Lung (tissue), 11 donors: ENCODE measurements at regions not wholly inside any gene's neighbourhood (a gene's known extent, or its start where the extent isn't known, plus 50 kb on each side); places are given as distances from the start of the nearest gene placed in this dataset.

Experiments used
- ATAC-seq: fragments of 200-7000 bp; cut with Tn5 transposase; one replicate; pipeline ENCODE4 v1.9.1; 2020; ENCODE audit warnings: moderate number of reproducible peaks; ENCODE audit not compliant: insufficient read depth, low FRiP score
- DNase-seq, 3 donors: peaks; one replicate each; pipeline ENCODE4 v3.0.0-alpha.2; 2013 to 2017
- H3K27ac ChIP-seq, 2 donors: one replicate each; pipeline ENCODE4 v1.5.1; 2013; ENCODE audit warnings: mild to moderate bottlenecking in 2 of 2, moderate library complexity in 2 of 2, control low read depth in 1 of 2, inconsistent platforms in 1 of 2, low read depth in 1 of 2, low read length in 1 of 2
- H3K27me3 ChIP-seq, 3 donors: one replicate each; pipeline ENCODE4 v1.5.1; 2013; ENCODE audit warnings: low read length in 2 of 3; ENCODE audit not compliant: control insufficient read depth in 3 of 3, insufficient read depth in 3 of 3
- H3K36me3 ChIP-seq, 4 donors: one replicate each; pipeline ENCODE4 v1.5.1; 2013; ENCODE audit warnings: low read length in 4 of 4, mild to moderate bottlenecking in 1 of 4, moderate library complexity in 1 of 4; ENCODE audit not compliant: control insufficient read depth in 4 of 4, insufficient read depth in 4 of 4
- H3K4me1 ChIP-seq, 5 donors: one replicate each; pipeline ENCODE4 v1.5.1; 2013; ENCODE audit warnings: low read length in 5 of 5, mild to moderate bottlenecking in 2 of 5, moderate library complexity in 1 of 5; ENCODE audit not compliant: control insufficient read depth in 5 of 5, insufficient read depth in 5 of 5
- H3K4me3 ChIP-seq: one replicate; pipeline ENCODE4 v1.5.1; 2013; ENCODE audit warnings: mild to moderate bottlenecking, control low read depth, moderate library complexity
- H3K9ac ChIP-seq, 2 donors: one replicate each; pipeline ENCODE4 v1.5.1; 2013; ENCODE audit warnings: low read length in 2 of 2, control low read depth in 1 of 2; ENCODE audit not compliant: insufficient read depth in 1 of 2
- H3K9me3 ChIP-seq, 4 donors: one replicate each; pipeline ENCODE4 v1.5.1; 2013; ENCODE audit warnings: low read length in 3 of 4, mild to moderate bottlenecking in 1 of 4, moderate library complexity in 1 of 4; ENCODE audit not compliant: control insufficient read depth in 4 of 4, insufficient read depth in 3 of 4
- CTCF ChIP-seq: IDR thresholded peaks from 2 replicates; pipeline ENCODE4 v1.5.1; 2012; ENCODE audit warnings: mild to moderate bottlenecking; ENCODE audit errors: control extremely low read depth, extremely low read depth
- WGBS, 2 donors: extraction: QIAGEN DNeasy Blood & Tissue Kit; methylation state at CpG; one replicate each; pipeline ENCODE4 v1.1.7; 2013; 5-methylcytosine and 5-hydroxymethylcytosine counted together
- donor health status: control.
- donor health status: control.
- donor health status: Bipolar disorder and iron deficiency.
- donor health status: healthy.
- donor health status: DM: yes; HTN: yes; CAD: no.

DNA sequence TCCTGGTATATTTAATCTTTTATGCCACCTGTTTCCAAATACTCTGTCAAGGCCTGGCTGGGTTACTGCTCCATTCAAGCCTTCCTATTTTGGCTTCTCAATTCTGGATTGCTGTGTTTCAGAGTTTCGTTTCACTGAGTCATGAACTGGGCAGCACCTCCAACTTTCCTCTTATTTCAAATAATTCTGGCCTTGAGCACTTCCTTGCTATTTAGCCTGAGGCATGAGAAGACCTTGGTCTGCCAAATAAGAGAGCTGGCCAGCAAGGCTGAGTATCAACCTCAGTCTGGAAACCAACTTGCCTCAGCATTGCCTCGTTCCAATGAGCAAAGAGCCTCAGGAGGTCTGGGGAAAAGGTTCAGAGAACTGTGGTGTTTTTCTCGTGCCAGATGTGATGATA, 66.6 kb downstream of the TNFAIP3 start:
- DNase-seq, result no peak
- peak; percentile 72 for ATAC-seq
- Histone ChIP-seq H3K9ac (no peak overlapping the region), H3K9me3 (no peaks in the 10 kb centered on the region), H3K4me3 (no peak overlapping the region), H3K36me3 (no peaks in the 10 kb centered on the region), H3K27me3 (no peaks in the 10 kb centered on the region), H3K27ac (no peak overlapping the region), H3K4me1 (peaks cover 0 to 2% (median 0%) of the 10 kb centered on the region in 5 donors)
- TF ChIP-seq CTCF, result no peak
- 69 to 88% methylated on average over 3 of the region's 3 CpGs for WGBS, 2 donors

DNA sequence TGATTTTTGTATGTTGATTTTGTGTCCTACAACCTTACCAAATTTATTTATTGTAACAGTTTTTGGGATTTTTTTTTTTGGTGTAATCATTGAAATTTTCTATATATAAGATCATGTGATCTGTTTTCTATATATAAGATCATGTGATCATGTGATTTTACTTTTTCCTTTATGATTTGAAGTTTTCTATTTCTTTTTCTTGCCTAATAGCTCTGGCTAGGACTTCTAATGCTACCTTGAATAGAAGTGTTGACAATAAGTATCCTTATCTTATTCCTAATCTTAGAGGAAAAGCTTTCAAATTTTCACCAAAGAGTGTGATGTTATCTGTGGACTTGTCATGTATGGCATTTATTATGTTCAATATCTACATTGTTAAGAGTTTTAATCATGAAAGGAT, 69.7 kb downstream of the TNFAIP3 start:
- H3K9me3 ChIP-seq, result no peaks in the 10 kb centered on the region
- TF ChIP-seq CTCF, result no peak
- DNase-seq (no peak), ATAC-seq (no peak)
- H3K27me3 ChIP-seq, result no peaks in the 10 kb centered on the region
- H3K4me1 ChIP-seq, result no peaks in the 10 kb centered on the region
- H3K27ac ChIP-seq, result no peak overlapping the region
- no peaks in the 10 kb centered on the region for H3K36me3 ChIP-seq
- H3K9ac ChIP-seq, result no peak overlapping the region
- no peak overlapping the region for H3K4me3 ChIP-seq

DNA sequence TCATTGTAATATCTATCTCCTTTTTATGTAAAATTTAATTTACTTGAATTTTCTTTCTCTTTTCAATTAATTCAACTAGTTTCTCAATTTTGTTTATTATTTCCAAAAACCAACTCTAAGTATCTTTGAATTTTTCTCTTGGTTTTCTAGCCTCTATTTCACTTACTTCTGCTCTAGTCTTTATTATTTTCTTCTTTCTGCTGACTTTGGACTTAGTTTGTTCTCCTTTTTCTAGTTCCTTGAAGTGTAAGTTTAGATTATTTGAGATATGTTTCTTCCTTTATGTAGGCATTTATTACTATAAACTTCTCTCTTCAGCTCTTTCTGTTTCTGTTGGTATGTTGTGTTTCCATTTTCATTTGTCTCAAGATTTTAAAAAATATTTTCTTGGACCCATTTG, 70.8 kb downstream of the TNFAIP3 start:
- Histone ChIP-seq H3K27me3 (no peaks in the 10 kb centered on the region), H3K27ac (no peak overlapping the region), H3K4me3 (no peak overlapping the region), H3K36me3 (no peaks in the 10 kb centered on the region), H3K4me1 (no peaks in the 10 kb centered on the region), H3K9me3 (no peaks in the 10 kb centered on the region), H3K9ac (no peak overlapping the region)
- no peak for ATAC-seq
- TF ChIP-seq CTCF, result no peak
- DNase-seq, result no peak

DNA sequence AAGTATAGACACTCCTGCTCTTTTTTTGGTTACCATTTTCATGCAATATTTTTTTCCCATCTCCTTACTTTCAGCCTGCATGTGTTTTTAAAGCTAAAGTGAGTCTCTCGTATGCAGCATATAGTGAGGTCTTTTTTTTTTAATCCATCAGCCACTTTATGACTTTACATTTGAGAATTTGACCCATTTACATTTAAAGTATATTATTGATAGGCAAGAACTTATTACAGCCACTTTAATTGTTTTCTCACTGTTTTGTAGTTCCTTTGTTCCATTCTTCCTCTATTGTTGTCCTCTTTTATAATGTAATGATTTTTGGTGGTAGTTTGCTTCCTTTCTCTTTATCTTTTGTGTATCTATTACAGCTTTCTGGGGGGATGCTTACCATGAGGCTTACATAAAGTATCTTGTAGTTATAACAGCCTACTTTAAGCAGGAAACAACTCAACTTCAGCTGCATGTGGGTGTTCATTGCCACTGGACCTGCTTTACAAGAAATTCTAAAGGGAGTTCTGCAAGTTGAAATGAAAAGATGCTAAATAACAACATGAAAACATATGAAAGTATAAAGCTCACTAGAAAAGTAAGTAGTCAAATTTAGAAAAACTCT, 71.8 kb downstream of the TNFAIP3 start:
- TF ChIP-seq CTCF, result no peak
- DNase-seq, result no peak
- Histone ChIP-seq H3K27ac (no peak overlapping the region), H3K27me3 (no peaks in the 10 kb centered on the region), H3K9me3 (no peaks in the 10 kb centered on the region), H3K9ac (no peak overlapping the region), H3K4me1 (no peaks in the 10 kb centered on the region), H3K4me3 (no peak overlapping the region), H3K36me3 (no peaks in the 10 kb centered on the region)
- no peak for ATAC-seq
- 95 to 96% methylated on average over 1 of the region's 1 CpG for WGBS, 2 donors
